Forelimb muscle (tissue), 1 donor: ENCODE measurements at regions not wholly inside any gene's neighbourhood (a gene's known extent, or its start where the extent isn't known, plus 50 kb on each side); places are given as distances from the start of the nearest gene placed in this dataset.
"Not testable (repeated sequence)": the region's sequence is repeated elsewhere in the genome, so short reads cannot be mapped to it uniquely, and the experiment has no call there.

Source experiments
- DNase-seq: peaks from one replicate; pipeline ENCODE4 v3.0.0-alpha.2; 2013; ENCODE audit warnings: low read depth

DNA sequence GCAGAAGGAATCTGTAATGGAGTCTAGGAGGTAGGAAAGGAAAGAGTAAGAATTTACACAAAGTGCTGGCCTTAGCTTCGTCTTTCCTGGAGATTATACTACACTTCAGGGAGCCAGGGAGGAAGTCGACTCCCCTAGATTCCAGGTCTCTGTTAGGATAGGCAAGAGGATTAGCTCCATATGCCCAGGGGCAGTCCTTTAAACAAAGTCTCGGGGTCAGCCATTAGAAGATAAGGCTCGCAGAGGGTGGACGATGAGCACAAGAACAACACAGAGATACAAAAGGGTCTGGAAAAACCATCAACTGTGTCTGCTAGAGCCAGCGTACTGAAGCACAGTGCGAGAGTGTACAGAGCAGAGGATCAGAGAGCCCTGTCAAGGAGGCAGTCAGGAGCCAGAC, 344.7 kb upstream of the TNC start:
- DNase-seq, result no peak

DNA sequence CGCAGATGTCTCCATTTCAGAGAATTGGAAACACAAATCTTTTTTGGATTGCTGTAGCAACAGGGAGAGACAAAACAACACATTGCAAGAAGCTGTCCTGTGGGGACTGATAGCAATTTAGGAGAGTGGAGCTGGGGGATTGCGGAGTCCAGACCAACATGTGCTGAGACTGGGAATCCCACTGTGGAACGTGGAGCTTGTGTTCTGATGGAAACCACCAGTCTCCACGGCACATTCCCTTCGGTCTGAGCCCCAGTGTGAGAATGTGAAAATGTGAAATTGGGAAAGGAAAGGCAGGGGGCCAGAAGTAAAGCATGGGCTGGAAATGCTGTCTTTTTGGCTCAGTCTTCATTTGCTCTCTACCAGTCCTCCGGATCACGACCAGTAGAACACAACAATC, 348.8 kb upstream of the TNC start:
- peak; percentile 70 for DNase-seq

GRCh38 chr9:115469841-115470240, 351.9 kb upstream of the TNC start:
- no peak for DNase-seq

- not testable (repeated sequence) for DNase-seq
Measured at GRCh38 chr9:115473032-115473431, 355.1 kb upstream of the TNC start.

- DNase-seq, result no peak
Measured at GRCh38 chr9:115481769-115482168, 363.8 kb upstream of the TNC start.

DNA sequence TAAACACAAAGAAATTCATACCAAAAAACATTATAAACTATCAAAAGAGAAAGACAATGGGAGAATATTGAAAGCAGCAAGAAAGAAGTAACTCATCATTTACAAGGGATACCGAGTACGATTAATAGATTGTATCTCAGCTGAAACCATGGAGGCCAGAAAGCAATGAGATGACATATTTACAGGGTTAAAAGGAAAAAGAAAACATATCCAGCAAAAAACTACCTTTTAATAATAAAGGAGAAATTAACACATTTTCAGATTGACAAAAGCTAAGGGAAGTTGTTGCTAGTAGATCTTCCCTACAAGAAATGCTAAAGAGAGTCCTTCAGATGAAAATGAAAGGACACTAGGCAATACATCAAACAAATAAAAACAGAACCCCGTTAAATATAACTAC, 364.8 kb upstream of the TNC start:
- DNase-seq, result no peak

DNA sequence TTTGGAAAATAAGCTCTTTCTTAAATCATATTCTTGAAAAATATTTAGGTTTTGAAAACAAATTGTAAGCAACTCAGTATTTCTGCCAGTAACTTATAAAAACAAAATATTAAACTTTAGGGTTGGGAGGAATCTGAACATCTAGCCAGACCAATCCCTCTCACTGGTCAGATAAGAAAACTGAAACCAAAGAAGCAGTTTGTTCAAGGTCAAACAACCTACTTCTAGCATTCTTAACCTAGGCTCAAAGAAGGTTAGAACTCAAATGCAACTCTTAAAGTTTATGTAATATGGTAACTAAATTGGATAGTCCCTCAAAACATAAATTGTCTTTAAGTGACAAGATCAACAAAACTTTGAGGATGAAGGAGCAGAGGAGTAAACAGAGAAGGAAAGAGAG, 374.9 kb upstream of the TNC start:
- DNase-seq, result no peak

- no peak for DNase-seq
Measured at GRCh38 chr9:115494393-115494792, 376.4 kb upstream of the TNC start.

DNA sequence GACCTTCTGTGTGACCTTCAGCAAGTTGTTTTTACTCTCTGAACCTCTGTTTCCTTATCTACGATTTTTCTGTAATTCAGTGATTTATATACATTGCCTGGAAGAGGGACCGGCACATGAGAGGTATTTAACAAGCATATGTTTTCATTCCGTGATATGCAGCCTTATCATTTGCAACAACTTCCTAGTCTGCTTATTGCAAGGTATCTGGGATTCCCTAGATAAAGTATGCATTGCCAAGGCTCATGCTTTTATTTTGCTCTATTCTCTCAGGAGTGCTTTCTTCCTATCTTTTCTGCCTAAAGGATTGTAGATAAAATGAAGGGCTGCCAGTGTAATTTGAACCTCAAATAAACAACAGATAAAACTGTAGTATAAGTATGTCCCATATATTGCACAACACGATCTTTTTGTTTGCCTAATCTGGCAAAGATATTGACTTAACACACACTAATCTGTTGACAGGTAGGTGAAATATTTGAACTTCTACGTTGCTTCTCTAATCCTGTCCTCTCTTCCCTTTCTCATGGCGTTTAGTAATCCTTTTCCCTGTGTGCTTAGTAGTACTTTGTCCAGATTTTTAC, 377.2 kb upstream of the TNC start:
- no peak for DNase-seq

DNA sequence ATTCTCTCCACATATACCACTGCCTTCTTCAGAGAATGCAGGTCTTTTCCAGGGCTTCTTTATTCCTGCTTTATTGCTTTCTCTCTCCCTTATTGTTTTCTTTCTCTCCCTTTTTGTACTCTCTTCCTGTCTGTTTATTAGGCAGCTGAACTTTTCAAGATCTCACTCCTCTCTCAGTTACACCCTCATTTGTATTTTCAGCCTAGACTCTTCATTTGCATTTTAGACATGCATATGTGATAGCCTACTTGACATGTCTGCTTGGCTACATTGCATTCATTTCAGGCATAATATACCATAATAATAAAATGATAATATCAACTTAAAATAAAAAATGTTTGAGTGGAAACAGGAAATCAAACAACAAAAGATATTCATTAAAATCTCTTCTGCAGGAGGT, 377.9 kb upstream of the TNC start:
- no peak for DNase-seq

GRCh38 chr9:115498303-115498702, 380.3 kb upstream of the TNC start:
- DNase-seq, result no peak

GRCh38 chr9:115507148-115507547, 389.2 kb upstream of the TNC start:
- no peak for DNase-seq

- no peak for DNase-seq
Measured at GRCh38 chr9:115513148-115513547, 395.2 kb upstream of the TNC start.

DNA sequence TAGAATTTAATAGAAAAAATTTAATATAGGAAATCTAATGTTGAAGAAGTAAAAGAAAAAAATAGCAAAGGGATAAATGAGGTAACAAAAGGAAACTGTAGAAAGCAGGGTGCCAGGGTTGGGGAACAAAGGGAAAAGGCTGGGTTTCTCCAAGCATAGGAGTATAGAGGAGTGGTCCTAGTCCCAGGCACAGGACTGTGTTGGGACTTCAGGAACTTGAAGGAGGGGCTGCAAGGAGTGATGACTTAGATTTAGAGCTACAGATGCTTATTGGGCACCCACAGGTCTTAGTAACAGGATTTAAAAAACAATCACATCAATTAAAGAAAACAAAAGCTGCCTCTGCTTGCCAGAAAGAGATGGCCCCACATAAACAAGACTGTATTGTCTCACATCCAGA, 396.5 kb upstream of the TNC start:
- no peak for DNase-seq

DNA sequence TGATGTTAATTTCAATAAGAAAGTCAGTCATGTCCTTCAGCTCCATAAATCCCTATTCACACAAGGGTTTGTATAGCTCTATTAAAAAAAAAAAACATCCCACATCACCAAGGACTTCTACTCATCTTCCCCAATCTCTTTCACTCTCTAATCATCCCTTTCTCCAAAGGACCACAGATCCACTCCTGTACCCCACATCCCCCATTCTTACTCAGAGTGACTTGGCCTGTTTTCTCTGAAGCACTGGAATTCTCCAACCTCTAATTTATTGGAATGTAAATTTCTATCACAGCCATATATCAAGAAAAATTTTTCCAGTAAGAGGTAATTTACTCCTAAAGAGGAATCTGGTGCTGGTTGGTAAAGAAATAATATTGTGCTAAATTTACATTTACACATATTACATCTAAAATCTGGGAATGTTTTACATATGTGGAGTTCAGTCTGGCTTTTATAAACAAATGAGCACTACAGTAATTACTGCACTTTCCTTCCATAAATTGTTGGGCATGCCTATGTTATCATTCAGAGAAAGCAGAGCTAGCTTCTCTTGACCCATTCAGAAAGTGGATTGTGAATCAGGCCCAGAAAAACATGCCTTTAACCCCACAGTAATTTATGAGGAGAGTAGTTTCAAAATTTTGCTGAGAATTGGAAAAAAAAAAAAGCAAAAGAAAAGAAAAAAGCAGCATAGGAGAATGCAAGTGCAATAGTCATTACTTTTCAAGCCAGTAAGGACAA, 399.5 kb upstream of the TNC start:
- no peak for DNase-seq

- DNase-seq, result no peak
Measured at GRCh38 chr9:115520646-115521045, 402.7 kb upstream of the TNC start.

- DNase-seq, result no peak
Measured at GRCh38 chr9:115522912-115523311, 405.0 kb upstream of the TNC start.

DNA sequence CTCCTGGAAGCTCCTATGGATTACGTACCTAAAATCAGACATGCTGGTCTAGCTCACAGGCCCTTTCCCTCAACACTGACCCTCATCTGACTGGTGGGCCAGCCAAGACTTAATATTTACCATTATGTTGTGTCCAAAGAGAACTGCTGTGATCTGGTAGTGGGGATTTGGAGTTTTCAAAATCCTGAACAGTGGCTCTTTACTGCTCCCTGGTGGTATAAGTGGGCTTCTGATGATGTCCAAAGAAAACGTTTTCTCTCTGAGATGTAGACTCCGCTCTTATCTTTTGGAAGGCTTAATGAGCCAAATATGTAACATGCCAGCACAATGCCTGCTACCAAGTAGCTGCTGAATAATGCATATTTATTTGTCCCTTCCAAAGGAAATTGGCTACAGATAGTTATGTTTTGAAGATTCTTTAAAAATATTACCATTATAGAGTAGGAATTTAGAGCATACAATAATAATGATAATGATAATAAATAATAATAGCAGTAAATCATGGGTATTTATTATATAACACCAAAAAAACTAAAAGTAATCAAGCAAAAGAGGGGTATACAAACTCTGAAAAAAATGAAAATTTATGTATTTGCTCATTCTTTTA, 406.6 kb upstream of the TNC start:
- peak; percentile 65 for DNase-seq

DNA sequence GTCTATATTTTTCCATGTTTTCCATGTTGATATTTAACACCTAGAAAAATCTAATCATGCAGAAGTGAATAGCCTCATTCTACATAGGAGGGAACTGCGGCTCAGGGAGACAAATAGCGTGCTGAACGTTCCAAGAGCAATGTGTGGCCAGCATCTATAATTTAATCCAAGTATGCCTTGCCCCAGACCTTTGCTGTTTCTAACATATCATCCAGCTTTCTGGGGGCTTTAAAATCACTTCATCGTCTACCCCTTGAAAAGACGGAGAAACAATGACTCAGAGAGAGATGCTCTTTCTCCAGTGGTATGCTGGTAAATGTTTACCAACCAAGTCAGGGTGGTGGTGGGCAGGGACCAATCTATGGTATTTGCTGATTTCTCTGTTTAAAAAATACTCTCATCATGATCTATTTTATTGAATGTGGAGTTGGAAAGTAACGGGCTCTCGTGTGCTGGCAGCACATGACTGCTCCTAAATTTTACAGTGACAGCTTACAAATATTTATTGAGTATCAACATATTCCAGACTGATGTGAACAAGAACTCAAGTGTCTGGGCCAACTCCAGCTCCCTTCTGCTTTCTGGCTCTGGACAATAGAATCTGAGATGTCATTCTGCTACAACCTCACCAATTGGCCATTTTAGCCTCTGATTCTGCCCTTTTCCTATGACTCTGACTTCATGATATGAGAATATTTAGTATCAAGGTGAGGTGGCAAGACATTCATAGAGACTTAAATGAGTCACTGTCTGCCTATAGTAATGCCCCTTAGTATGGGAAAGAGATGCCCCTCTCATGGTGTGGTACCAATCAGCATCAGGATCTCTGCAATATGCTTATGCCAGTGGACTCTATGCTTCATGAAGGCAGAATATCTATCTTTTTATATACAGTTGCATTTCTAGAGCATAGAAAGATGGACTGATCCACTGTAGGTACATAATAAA, 407.4 kb upstream of the TNC start:
- DNase-seq, result no peak

DNA sequence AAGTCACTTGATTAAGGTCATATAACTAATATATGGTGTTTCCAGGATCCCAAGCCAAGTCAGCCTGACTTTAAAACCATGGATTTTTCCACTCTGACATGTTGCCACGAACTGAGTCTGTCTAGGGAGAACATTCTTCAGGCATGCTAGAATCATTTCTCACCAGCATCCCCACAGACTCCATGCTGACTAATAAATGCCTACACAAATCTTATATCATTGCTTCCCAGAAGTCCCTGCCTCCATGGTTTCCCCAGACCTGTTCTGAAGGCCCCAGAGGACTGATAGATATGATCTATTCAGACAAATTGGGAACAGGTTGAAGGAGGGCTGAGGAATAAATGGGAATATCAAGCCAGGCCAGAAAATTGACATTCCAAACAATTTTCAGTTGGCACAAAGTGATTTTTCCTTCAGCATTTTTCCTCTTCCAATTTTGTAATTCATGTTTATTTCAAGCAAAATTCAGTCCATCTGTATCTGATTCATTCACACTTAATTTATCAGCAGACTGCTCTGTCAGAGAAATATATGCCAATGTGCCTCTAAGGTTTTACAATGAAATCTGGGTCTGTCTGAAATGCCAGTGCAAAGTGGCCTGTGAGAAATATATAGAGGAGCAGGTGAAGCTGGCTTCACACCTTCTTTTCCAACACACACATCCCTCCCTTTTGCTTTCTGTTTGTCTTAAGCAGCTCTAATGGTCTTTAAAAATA, 413.6 kb upstream of the TNC start:
- DNase-seq, result peak; percentile 74

DNA sequence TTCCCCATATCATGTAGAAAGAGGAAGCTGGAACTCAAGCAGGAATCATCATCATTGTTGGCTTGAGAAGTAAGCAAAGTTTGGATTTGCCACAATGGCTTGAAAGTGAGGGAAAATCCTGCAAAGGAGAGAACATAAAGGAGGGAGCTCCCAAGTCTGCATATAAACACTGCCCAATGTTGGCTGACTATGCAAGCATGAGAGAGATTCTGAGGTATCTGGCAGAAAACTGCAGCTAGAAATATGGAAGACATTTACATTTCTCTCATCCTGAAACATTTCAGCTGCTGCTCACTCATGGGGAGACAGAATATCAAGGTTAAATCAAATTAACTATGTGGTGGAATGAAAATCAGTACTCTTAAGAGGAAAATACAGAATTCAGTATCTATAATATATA, 415.6 kb upstream of the TNC start:
- DNase-seq, result no peak

- DNase-seq, result no peak
Measured at GRCh38 chr9:115540091-115540490, 422.1 kb upstream of the TNC start.
